ENCODE measurements at regions not wholly inside any gene's neighbourhood (a gene's known extent, or its start where the extent isn't known, plus 50 kb on each side); places are given as distances from the start of the nearest gene placed in this dataset.

GRCh38 chr12:124504273-124505000 is 63.0 kb downstream of the NCOR2 start:
- no peak for DNase-seq

GRCh38 chr12:124503305-124503704 is 64.1 kb downstream of the NCOR2 start:
- no peak for DNase-seq

DNA sequence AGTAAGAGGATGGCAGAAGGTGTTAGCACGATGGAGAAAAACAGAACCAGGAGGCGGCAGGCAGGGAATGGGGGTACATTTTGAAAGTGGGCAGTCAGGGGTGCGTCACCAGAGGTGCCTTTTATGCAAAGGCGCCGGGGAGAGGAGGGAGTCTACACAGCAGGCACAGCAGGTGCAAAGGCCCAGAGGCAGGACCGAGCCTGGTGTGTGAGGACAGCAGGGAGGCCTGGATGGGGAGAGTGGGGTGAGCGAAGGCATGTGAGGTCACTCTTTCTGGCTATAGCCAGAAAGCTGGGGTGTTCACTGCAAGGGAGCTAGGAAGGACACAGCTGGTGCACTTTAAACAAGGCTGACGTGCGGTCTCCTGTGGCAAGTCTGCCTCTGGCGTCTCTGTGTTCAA is 65.0 kb downstream of the NCOR2 start:
- DNase-seq = no peak

- no peak for DNase-seq
These were observed 65.6 kb downstream of the NCOR2 start for GRCh38 chr12:124501827-124502226.

DNA sequence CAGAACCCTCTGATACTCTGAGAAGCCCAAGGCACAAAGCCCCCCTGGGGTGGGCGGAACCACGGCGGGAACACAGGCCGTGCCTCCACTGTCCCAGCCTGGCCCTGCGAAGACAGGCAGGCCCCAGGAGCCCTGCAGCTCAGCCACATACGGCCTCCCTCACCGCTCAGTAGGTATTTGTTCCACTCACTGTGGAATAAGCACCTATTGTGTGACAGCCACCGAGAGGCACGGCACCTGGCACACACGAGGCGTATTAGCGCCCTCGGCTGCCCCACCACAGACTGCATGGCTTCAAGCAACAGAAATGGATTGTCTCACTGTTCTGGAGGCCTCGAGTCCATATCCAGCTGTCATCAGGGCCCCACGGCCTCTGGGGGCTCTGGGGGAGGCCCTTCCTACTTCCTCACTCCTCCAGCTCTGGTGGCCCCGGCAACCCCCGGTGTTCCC is 66.3 kb downstream of the NCOR2 start:
- no peak for DNase-seq

GRCh38 chr12:124499898-124500244 is 67.5 kb downstream of the NCOR2 start:
- DNase-seq = no peak

DNA sequence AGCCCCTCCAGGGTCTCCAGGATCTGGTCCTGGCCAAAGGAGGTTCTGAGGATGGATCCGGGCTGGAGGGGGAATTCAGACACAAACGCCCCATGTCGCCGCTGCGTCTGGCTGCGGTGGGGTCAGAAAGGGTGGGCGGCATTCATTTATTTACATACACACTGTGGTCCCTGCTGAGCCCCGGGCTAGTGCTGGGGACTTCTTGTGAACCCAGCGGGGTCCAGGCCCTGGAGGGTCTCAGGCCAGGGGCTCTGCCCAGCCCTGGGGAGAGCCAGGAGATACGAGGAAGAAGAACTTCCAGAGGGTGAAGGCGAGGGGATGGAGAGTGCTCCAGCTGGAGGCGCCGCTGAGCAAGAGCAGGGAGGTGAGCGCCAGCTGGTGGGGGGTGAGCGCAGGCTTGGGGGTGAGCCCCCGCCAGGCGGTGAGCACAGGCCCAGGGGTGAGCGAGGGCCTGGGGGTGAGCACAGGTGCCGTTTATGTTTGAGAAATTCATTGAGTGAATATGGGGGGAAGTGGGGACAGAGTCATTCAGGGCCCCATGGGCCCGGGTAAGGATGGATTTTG is 68.1 kb downstream of the NCOR2 start:
- DNase-seq = no peak

DNA sequence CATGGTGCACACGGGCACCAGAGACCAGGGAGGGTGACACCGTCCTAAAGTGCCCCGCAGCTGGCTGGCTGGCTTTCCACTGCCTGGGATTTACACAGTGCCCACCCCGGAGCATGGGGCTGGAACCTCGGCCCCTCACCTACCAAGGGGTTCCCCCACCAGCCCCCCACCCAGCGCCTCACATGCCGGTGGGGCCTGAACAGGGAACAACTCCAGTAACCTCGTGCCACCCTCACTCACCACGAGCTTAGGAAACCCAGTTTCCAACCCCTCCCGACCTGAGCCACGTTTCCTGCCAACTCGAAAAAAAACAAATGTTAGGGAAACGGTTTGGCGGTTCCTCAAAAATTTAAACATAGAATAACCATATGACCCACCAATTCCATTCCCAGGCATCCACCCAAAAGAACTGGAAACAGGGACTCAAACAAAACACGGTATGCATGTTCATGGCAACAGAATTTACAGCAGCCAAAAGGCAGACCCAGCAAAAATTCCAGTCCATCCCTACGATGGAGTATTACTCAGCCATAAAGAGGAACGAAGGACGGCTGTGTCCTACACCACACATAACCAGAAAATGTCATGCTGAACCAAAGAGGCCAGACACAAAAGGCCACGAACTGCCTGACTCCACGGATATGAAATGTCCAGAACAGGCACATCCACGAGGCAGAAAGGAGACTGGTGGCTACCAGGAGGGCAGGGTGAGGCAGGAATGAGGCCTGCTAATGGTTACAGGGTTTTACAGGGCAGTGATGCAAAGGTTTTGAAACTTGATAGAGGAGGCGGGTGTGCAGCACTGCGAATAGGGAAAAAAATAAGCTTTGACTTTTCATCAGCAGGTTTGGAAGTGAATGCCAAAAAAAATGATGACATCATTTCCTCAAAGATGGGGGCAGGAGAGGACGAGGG is 68.9 kb downstream of the NCOR2 start:
- no peak for DNase-seq

GRCh38 chr12:124497658-124498057 is 69.8 kb downstream of the NCOR2 start:
- no peak for DNase-seq

- DNase-seq = no peak
These were observed 70.4 kb downstream of the NCOR2 start for GRCh38 chr12:124497039-124497438.

DNA sequence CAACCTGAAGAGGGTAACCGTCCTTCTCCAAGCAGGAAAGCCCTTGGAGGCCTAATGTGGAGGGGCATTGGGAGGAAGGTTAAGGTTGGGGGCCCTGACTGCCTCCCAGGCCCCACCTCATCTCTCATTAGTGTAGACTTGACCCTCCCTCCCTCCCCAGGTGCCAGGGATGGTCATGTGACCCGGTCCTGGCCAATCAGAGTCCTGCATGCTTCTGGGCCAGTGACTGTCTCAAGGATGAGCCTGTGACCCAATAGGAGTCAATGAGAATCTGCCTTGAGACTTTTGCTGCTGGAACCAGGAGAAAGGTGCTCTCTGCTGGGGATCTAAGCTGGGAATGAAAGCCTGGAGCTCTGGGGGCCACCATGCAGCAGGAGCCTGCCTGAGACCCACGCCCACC is 70.8 kb downstream of the NCOR2 start:
- no peak for DNase-seq

DNA sequence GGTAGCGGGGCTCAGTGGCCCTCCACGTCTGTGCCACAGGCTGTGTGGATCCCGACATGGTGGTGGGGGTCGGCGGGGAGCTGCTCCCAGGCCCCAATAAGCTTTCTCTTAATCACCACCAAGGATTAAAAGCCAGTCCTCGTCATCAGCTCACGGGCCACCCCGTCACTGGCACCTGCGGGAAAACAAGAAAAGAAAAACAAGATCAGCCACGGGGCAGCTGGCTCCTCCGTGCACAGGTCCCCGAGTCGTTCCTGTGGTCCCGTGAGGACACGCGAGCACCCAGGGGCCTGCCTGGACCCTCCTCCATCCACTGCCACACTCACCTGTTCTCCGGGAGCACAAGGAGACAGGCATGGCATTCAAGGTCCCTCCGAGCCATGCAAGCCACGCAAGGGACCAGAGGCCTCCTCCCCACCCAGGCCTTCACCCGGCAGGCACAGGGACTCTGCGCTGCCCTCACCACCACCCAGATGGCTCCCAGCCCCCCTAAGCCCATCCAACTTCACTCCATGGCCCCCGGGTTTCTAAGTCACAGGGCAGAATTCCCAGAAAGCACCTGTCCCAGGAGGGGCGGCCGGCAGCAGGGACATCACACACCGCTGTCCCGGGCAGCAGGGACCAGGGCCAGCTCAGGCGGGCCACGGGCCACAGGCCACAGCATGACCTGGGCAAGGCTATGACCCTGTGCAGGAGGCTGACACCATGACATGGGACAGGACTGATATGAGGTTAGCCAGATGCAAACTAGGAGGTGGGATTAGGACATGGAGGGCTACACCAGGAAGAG is 72.0 kb downstream of the NCOR2 start:
- DNase-seq = no peak

DNA sequence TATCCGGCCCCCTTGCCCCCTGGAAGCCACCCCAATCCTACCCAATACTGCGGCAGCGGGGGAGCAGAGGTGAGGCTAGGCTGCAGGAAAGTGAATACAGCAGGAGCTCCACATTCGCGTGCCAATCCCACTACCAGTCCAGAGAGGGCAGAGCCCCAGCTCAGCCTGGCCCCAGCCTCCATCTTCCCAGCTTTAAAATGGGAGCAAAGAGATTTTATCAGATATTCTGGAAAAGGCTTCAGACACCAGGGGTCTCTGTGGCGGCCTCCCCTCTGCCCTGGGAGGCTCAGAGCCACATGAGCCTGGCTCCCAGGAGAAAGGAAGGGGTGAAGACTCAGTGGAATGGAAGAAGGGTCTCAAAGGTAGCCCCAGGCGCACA is 72.7 kb downstream of the NCOR2 start:
- no peak for DNase-seq

DNA sequence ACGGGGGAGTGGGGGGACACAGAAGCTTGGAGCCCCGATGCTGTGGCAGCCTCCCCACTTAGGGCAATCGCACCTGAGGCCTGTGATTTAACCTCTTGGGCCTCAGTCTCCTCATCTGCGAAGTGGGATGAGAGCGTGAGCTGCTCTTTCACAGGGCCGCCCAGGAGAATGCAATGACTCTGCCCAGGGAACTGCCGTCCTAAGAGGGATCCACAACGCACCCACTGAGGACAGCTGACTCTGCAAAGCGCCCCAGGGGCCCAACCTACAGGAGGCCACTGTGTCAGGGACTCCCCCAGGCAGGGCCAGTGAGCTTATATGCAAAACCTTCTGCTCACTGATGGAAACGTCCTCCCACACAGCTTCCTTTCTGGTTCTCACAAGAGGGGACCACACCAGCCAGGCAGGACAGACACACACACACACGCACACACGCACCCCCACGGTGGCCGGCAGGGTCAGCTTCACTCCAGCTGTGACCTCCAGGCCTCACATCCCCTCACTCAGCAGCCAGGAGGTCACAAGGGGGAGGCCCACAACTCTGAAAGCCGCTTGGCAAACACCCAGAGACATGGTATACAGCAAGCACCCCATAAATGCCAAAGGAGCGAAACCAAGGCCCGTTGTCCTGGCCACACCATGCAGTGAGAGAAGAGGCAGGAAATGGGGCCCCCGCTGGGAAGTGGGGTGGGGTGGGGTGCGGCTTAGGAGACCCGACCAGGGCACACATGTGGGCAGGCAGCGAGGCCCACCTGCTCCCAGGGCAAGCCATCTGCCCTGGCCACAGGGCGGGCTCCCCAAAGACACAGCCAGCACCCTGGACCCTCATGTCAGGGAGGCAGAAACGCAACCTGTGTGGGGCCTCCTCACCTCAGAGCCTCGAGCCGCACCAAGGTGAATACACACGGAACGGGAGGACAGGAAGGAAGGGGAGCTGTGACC is 73.3 kb downstream of the NCOR2 start:
- DNase-seq = no peak

DNA sequence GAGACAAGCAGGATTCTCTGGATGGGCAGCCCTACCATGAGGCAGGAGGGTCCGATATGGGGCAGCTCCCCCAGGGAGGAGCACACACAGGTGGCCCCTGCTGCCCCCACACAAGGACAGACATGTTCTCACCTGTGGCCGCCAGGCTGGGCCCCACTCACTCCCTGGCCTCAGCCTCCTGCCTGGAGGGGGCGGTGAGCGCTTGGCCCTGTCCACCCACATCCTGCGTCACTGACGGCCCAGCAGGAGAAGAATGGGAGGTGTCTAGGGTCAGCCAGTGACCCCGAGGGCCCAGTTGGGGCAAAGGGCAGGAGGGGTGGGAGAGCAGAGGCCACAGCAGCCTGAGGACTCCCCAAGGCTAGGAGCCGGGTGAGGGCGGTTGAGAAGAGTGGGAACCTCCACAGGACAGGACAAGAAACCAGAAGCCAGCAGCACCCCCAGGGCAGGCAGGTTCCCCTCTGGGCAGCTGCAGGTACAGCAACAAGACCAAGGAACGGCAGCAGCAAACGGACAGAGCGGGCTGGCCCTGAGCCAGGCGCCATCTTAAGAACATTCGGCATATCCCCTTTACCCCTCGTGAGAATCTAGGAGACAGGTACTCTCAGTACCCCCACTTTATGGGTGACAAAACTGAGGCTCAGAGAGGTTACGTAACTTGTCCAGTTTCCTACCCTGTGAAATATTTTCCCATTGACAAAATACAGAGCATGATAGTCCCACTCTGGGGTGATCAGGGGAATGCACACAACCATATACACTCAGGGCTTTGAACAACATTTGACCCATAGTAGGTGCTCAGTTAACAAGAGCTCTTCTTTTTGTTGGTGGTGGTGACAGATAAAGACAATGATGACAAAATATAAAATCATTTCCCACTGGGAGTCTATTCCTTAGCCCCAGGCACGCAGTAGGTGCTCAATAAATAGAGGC is 74.3 kb downstream of the NCOR2 start:
- no peak for DNase-seq

DNA sequence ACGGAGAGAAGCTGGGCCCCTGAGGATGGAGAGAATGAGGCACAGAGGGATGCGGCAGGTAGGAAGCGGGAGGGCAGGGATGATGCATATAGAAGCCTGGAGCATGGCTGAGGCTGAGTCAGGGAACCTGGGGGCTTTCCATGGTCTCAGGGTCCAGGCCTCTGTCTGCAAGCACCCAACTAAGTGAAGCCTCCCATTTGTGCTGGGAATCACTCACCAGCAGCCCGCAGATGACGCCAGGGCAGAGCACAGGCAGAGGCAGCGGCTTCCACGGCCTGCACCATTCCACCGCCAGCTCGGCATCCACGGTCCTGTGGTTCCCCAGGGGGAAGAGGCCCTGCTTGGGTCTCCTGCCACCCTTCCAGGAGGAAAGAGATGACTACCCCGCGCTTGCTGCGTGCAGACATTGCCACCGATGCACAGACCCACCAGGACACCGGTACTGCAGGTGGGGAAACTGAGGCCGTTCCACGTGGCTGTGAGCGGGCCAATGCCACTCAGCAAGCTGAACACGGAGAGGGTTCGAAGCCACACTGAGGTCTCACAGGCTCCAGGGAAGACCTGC is 75.5 kb downstream of the NCOR2 start:
- no peak for DNase-seq

GRCh38 chr12:124491310-124491709 is 76.1 kb downstream of the NCOR2 start:
- DNase-seq = no peak

DNA sequence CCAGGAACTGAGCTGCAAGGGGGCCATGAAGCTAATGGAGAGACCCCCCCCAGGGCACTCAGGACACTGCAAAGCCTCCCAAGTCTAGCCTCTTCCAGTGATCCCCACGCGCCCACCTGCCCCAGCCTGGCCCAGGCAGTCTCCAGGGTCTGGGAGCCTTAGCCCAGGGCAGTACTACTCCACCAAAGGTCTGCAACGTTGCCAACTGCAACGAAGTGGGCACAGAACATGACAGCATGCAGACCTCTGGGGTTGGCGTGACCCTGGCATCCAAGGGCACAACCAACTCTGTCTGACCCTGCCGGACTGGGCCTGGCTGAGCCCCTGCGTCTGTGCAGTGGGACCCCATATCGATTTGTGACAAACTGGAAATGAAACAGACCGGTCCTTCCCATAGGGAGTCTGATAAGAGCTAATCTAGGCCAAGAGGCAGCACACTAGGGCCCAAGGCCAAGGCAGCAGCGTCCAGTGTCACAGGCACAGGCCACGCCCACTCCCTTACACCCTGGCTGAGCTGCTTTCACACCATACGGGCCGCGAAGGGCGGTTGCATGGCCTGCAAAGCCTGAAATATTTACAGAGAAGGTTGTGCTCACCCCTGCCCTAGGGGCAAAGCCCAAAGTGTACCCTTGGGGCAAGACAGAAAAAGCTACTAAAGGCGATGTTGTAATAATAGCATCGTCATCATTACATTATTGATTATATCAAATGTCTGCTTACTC is 76.7 kb downstream of the NCOR2 start:
- DNase-seq = peak; percentile 15

- no peak for DNase-seq
These were observed 77.4 kb downstream of the NCOR2 start for GRCh38 chr12:124489915-124490583.

Data from NCI-H146 (cell line).